PC-9 (cell line): ENCODE measurements at regions not wholly inside any gene's neighbourhood (a gene's known extent, or its start where the extent isn't known, plus 50 kb on each side); places are given as distances from the start of the nearest gene placed in this dataset.

Source experiments
- BruUV-seq: library from RNA; stranded (reverse); fragments of 400-500 nt; replicated peaks from 2 replicates; lab custom pipeline; 2021; lab: Mats Ljungman, UMichigan
- CTCF ChIA-PET: fragments of 300-600 bp; sonication (Branson Sonifier 250); formaldehyde crosslinking; loops from one replicate; lab custom pipeline; 2022; ENCODE audit warnings: antibody characterized with exemption; lab: Charles Lee
- POLR2A ChIA-PET: fragments of 300-600 bp; sonication (Branson Sonifier 250); formaldehyde crosslinking; loops from one replicate; lab custom pipeline; 2022; ENCODE audit warnings: antibody characterized with exemption; ENCODE audit not compliant: unreplicated experiment; lab: Charles Lee
- DNase-seq, 2 experiments: peaks; one replicate each; pipeline versions ENCODE4 v3.0.0 to v3.0.0-alpha.2; 2015 to 2022; ENCODE audit warnings: mixed read lengths in 1 of 2
- H2AFZ ChIP-seq: fragments of 200-600 bp; sonication (generic); 2 replicates; pipeline ENCODE4 v1.8.1; 2017; ENCODE audit warnings: antibody characterized with exemption
- H3F3A ChIP-seq: fragments of 200-600 bp; sonication (generic); 2 replicates; pipeline ENCODE4 v1.8.1; 2017; ENCODE audit warnings: antibody characterized with exemption, mild to moderate bottlenecking, low read depth; ENCODE audit not compliant: insufficient read depth
- H3K27ac ChIP-seq: fragments of 200-600 bp; sonication (generic); 2 replicates; pipeline ENCODE4 v1.6.1; 2016; ENCODE audit warnings: mixed run types
- H3K27me3 ChIP-seq: fragments of 200-600 bp; sonication (generic); 2 replicates; pipeline ENCODE4 v1.6.1; 2016; ENCODE audit warnings: low read depth, mixed run types; ENCODE audit not compliant: insufficient read depth
- H3K36me3 ChIP-seq: fragments of 200-600 bp; sonication (generic); 2 replicates; pipeline ENCODE4 v1.6.1; 2016; ENCODE audit warnings: low read depth, mixed run types
- H3K4me1 ChIP-seq: fragments of 200-600 bp; sonication (generic); replicated peaks from 2 replicates; pipeline ENCODE4 v1.6.1; 2016; ENCODE audit warnings: mixed run types; ENCODE audit not compliant: insufficient read depth
- H3K4me2 ChIP-seq: fragments of 200-600 bp; sonication (generic); 2 replicates; pipeline ENCODE4 v1.6.1; 2017; ENCODE audit warnings: mixed run types
- H3K4me3 ChIP-seq: fragments of 200-600 bp; sonication (generic); 2 replicates; pipeline ENCODE4 v1.6.1; 2016; ENCODE audit warnings: mixed run types
- H3K79me2 ChIP-seq: fragments of 200-600 bp; sonication (generic); 2 replicates; pipeline ENCODE4 v1.6.1; 2017; ENCODE audit warnings: low read depth, mixed run types
- H3K9me2 ChIP-seq: fragments of 200-600 bp; sonication (generic); 2 replicates; pipeline ENCODE4 v1.8.1; 2017; ENCODE audit warnings: mild to moderate bottlenecking; ENCODE audit not compliant: insufficient read depth
- H3K9me3 ChIP-seq: fragments of 200-600 bp; sonication (generic); 2 replicates; pipeline ENCODE4 v1.8.1; 2016; ENCODE audit warnings: low read depth; ENCODE audit not compliant: insufficient read depth
- H4K20me1 ChIP-seq: fragments of 200-600 bp; sonication (generic); 2 replicates; pipeline ENCODE4 v1.8.1; 2017; ENCODE audit not compliant: insufficient read depth
- CTCF ChIP-seq: fragments of 200-600 bp; sonication (generic); conservative IDR thresholded peaks from 2 replicates; pipeline ENCODE4 v1.6.1; 2017; ENCODE audit warnings: mixed run types, antibody characterized with exemption, mild to moderate bottlenecking, moderate library complexity
- EZH2 ChIP-seq: fragments of 200-600 bp; sonication (generic); IDR thresholded peaks from 2 replicates; pipeline ENCODE4 v1.8.0; 2017; ENCODE audit warnings: antibody characterized with exemption, low read depth
- intact Hi-C: fragments of 100-400 bp; cut with micrococcal nuclease; formaldehyde crosslinking; loops from one replicate; pipeline ENCODE4 v1.10.0; 2022; ENCODE audit not compliant: unreplicated experiment

GRCh38 chr1:218699421-218699820, 354.3 kb downstream of the TGFB2 start:
- Histone ChIP-seq H3K4me2 (no peak overlapping the region), H3K4me1 (peaks cover 9% of the 10 kb centered on the region), H3K9me3 (peaks cover 7% of the 10 kb centered on the region; the same call in 1 of the 2 replicates), H3K27ac (no peak overlapping the region), H3K9me2 (no peaks in the 10 kb centered on the region), H3K27me3 (no peaks in the 10 kb centered on the region), H3K4me3 (no peak overlapping the region), H3F3A (peaks cover 5% of the 10 kb centered on the region), H3K79me2 (no peaks in the 10 kb centered on the region), H2AFZ (no peak overlapping the region), H4K20me1 (no peaks in the 10 kb centered on the region), H3K36me3 (no peaks in the 10 kb centered on the region)
- ChIA-PET CTCF (no interaction called here), POLR2A (interaction anchor here (0.6 kb wide), 1 partner anchor 218 kb away, joined by 5 read pairs; no protein-coding TSS in a partner anchor)
- TF ChIP-seq EZH2 (no peak), CTCF (no peak)
- BruUV-seq, result no TSS peak
- no peak for DNase-seq
- intact Hi-C loops, result no loop called here

GRCh38 chr1:218699865-218700264, 354.7 kb downstream of the TGFB2 start:
- no peak for TF ChIP-seq EZH2
- TF ChIP-seq CTCF, result no peak
- no TSS peak for BruUV-seq
- Histone ChIP-seq H3K27ac (no peak overlapping the region), H4K20me1 (no peaks in the 10 kb centered on the region), H2AFZ (no peak overlapping the region), H3K79me2 (no peaks in the 10 kb centered on the region), H3K9me3 (peaks cover 7% of the 10 kb centered on the region; the same call in 1 of the 2 replicates), H3F3A (peaks cover 9% of the 10 kb centered on the region), H3K4me3 (no peak overlapping the region), H3K4me1 (peaks cover 14% of the 10 kb centered on the region), H3K27me3 (no peaks in the 10 kb centered on the region), H3K36me3 (no peaks in the 10 kb centered on the region), H3K4me2 (no peak overlapping the region), H3K9me2 (no peaks in the 10 kb centered on the region)
- intact Hi-C loops, result loop anchor here (10.0 kb wide), 1 partner anchor 685 kb away; no protein-coding TSS in a partner anchor
- CTCF ChIA-PET, result interaction anchor here (0.6 kb wide), 1 partner anchor 24 kb away, joined by 7 read pairs; no protein-coding TSS in a partner anchor
- POLR2A ChIA-PET, result interaction anchor here (0.6 kb wide), 1 partner anchor 217 kb away, joined by 5 read pairs; no protein-coding TSS in a partner anchor
- no peak for DNase-seq

GRCh38 chr1:218700666-218701065, 355.5 kb downstream of the TGFB2 start:
- TF ChIP-seq CTCF (no peak), EZH2 (no peak)

More at GRCh38 chr1:218700666-218701065, 355.5 kb downstream of the TGFB2 start:
- Histone ChIP-seq H3F3A (peaks cover 17% of the 10 kb centered on the region), H3K27ac (no peak overlapping the region), H3K9me2 (no peaks in the 10 kb centered on the region), H3K9me3 (peaks cover 7% of the 10 kb centered on the region; the same call in 1 of the 2 replicates), H4K20me1 (no peaks in the 10 kb centered on the region), H3K36me3 (no peaks in the 10 kb centered on the region), H3K4me2 (no peak overlapping the region), H3K27me3 (no peaks in the 10 kb centered on the region), H3K79me2 (no peaks in the 10 kb centered on the region), H2AFZ (no peak overlapping the region), H3K4me1 (peaks cover 22% of the 10 kb centered on the region), H3K4me3 (no peak overlapping the region)
- no peak for DNase-seq
- ChIA-PET CTCF (no interaction called here), POLR2A (no interaction called here)
- intact Hi-C loops, result loop anchor here (10.0 kb wide), 1 partner anchor 684 kb away; no protein-coding TSS in a partner anchor
- no TSS peak for BruUV-seq
